ENCODE measurements at regions not wholly inside any gene's neighbourhood (a gene's known extent, or its start where the extent isn't known, plus 50 kb on each side); places are given as distances from the start of the nearest gene placed in this dataset.

DNA sequence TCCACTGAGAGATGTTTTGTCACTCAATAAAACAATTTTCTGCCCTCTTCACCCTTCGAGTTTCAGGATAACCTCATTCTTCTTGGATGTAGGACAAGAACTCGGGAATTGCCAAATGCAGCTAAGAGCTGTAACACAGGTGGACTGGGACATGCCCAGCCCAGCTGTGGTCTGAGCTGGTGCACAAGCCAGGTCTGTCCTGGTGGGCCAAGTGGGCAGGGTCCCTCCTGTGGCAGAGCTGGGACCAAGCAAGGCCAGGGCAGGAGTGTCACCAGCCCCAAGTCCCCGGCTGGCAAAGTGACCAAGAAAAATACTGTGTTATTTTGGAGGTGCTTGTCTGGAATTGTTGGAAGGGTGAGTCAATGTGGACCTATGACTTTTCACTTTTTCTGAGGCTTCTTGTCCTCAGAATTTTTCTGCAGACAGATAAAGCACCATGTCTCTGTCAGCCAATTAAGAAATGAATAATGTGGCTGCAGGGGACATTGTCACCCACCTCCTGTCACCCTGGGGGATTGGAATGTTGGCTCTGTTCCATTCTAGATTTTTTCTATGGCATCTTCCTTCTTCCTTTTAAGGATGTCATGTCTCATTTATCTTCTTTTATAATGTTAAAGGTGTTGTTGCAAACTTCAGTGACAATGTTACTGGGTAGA is 645.2 kb upstream of the EPHA6 start:
- DNase-seq (ENCODE audit: low spot score): no peak

DNA sequence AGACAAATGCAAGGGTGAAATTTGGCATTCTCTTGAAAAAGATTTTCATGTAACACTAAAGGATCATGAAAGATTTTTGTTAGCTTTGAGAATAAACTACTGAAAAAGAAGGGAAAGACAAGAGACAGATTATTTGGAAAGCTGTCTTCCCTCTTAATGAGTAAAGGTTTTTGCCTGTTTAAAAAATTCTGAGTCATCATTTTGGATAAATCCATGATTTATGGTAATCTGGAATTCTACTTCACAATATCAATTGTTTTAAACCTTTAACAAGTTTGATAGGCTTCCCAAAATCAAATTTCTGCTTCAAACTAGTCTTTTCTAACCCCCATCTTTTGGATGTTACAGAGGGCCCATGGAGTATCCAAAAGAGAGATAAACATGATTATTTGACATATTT is 641.5 kb upstream of the EPHA6 start:
- no peak for DNase-seq (ENCODE audit: low spot score)

DNA sequence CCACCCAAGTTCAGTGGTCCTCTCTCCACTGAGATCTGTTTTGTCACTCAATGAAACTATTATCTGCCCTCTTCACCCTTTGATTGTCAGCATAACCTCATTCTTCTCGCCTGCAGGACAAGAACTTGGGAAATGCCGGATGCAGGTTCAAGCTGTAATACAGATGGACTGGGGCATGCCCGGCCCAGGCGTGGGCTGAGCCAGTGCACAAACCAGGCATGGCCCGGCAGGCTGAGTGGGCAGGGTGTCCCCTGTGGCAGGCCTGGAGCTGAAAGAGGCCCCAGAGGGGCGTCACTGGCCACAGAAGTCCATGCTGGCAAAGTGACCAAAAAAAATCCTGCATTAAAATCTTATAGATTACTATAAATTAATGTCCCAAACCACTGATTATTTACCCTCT is 638.9 kb upstream of the EPHA6 start:
- no peak for DNase-seq (ENCODE audit: low spot score)

DNA sequence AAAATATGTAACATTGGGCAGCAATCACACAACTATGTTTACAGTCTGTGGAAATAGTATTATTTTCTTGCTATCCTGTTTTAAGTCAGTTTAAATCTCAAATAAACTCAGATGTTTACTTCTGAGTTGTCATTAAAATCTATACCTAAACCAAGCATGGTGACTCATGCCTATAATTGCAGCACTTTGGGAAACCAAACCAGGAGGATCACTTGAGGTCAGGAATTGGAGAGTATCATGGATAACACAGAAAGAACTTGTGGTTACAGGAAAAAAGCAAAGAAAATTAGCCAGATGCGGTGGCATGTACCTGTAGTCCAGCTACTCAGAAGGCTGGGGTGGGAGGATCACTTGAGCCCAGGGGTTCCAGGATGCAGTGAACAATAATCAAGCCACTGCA is 631.6 kb upstream of the EPHA6 start:
- DNase-seq (ENCODE audit: low spot score): no peak

DNA sequence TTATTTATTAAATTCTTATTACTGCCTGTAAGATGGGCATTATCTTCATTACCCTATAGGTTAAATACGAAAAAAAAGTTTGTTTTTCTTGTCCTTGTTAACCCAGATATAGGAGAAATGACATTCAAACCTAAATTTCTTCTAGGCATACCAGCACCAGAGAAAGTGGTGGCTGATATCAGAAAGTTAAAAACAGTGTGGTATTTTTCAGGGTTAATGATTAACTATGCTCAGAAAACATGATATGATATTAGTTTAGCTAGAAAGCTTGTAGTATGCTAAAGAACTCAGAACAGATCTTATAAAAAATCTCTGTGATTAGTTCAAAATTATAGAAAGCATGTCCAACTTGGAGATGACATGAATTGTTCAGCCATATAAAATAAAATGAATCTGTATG is 630.5 kb upstream of the EPHA6 start:
- no peak for DNase-seq (ENCODE audit: low spot score)

DNA sequence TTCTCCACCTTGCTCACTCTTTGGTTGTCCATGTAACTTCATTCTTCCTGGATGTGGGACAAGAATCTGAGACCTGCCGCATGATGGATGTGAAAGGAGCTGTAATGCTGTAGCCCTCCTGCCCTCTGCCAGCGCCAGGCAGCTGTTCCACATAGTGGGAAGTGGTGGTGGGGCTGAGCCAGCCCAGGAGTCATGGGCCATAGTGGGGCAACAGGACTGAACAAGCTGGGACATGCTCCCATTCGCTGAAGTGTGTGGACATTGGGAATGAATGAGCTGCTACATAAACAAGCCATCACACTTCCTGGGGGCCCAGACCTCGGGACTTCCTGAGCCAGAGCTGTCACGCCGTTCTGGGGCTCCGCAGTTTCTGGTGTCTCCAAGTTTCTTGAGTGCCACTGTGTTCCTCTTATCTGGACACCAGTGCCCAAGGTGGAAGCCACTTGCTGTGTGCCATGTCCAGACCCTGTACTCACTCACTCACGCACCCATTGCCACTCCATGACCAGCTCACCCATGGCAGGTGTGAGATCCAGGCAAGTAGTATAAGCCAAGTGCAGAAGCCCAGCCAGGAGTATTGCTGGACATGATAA is 624.3 kb upstream of the EPHA6 start:
- DNase-seq (ENCODE audit: low spot score): no peak

DNA sequence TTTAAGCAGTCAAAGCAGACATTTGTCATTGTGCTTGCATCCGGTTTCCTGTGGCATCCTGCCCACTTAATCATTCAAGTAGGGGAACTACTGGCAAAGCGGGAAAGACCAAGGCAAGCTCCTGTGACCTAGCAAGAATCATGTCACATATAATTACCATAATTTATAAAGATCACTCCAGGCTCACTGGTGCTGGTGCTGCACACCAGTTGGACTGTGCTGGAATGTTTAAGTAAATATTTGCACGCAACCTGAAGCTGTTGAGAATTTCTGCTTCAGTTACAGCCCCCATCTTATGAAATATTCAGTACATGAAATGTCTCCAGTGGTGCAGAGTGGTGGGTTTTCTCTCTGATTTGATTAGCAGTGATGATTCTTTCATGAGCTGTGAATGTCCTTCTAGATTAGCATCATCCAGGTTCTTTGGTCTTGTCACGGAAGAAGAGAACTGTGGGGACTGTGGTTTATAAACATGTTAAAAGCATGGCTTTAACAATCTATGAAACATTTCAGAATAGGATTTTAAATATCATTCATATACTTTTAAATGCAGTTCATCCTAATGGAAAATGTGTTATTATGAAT is 621.3 kb upstream of the EPHA6 start:
- DNase-seq (ENCODE audit: low spot score): no peak

DNA sequence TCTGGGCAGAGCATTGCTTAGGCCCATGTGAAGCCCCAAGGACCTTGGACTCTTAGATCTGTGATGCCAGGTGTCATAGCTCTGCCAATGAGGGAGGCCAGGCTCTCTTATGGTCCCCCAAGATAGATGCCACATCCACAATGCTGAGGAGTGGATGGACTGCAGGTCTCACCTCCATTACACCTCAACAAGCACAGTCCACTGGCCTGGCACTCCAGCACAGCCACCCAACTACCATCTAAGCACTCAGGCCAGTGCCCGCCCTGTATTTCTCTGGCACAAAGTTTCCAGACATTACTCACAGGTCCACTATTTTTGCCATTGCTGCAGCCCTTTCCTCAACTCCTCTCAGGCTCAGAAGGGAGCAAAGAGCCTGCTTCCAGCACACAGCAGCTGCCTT is 613.5 kb upstream of the EPHA6 start:
- DNase-seq (ENCODE audit: low spot score): no peak

DNA sequence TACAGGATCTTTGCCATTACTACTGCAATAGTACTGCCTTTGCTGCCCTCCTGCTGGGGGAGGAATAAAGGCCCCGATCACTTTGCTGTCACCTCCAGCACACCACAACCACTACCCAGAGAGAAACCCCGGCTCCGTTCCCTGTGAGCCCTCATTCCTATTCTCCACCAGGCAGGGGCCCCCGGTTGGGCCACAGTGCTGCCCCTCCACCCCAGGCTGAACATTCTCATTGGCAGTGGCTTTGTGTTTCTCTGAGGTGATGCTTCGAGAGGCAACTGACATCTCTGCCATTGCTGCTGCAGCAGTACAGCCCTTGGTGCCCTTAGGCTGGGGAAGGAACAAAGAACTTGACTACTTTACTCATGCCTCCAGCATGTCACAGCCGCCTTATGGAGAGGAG is 612.9 kb upstream of the EPHA6 start:
- no peak for DNase-seq (ENCODE audit: low spot score)

DNA sequence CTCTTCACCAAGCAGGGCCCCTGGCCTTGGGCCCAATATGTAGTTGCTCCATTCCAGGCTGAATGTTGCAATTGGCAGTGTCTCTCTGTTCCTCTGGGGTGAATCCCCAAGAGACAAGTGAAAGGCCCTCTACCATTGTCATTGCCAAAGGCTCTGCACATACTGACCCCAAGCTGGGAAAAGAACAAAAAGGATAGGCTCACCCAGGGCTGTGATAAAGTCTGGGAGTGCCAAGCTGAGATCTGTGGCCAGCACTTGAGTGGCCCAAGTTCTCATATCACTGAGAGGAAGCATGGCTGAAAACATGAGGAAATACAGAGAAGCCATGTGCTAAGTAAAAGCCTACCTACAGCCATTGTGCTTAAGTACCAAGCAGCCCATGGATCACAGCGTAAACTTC is 612.2 kb upstream of the EPHA6 start:
- DNase-seq (ENCODE audit: low spot score): no peak

DNA sequence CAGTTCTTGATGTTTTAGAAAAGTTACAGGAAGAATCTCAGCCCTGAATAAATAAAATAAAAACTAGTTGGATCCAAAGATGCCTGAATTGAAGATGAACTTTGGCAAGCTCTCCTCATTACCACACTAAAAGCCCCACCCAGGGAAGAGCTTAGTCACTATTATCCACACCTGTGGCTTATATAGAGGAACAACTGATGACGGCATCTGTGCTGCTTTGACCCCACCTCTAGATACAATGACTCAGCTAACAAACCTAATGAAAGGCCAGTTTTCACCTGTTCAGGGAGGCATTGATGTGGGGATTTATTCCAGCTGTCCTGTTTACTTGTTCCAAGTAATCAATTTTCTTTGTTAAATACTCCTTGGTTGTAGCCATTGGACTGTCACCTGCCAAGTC is 604.7 kb upstream of the EPHA6 start:
- no peak for DNase-seq (ENCODE audit: low spot score)

DNA sequence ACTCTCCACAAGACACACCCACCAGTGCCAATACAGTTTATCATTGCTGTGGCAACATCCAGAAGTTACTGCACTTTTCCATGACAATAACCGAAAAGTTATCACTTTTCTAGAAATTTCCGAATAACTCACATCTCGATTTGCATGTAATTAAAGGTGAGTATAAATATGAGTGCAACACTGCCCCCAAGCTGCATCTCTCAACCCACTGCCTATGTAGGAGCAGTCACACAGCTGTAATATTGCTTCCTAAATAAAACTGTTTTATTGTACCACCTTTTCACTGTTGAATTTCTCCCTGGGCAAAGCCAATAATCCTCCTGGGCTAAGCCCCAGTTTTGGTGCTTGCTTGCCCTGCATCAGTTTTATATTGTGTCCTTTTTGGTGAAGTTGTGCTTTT is 601.0 kb upstream of the EPHA6 start:
- no peak for DNase-seq (ENCODE audit: low spot score)

DNA sequence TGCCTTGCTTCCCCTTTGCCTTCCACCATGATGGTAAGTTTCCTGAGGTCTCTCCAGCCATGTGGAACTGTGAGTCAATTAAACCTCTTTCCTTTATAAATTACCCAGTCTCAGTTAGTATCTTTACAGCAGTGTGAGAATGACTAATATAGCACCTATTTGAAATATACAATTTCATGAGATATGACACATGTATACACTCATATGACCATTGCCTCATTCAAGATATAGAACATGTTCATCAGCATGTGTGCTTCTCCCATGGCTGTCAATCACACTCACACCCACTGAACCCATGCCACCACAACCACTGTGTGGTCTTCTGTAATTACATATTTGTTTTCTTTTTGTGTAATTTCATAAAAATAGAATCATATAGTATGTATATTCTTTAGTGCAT is 599.5 kb upstream of the EPHA6 start:
- no peak for DNase-seq (ENCODE audit: low spot score)

DNA sequence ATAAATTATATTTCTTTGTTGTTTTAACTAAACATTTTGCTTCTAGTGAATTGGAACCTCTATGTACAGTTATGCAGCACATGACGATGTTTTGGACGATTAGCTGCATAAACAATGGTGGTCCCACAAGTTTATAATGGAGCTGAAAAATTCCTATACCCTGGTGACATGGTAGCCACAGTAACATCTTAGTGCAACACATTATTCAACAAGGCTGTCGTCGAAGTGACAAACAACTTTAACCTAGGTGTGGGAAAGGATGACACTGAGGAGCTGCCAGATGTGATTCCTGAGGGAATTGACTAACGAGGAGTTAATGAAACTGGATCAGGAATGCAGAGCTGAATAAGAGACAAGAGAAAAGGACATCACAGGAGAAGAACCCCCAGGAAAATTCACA is 588.9 kb upstream of the EPHA6 start:
- no peak for DNase-seq (ENCODE audit: low spot score)

DNA sequence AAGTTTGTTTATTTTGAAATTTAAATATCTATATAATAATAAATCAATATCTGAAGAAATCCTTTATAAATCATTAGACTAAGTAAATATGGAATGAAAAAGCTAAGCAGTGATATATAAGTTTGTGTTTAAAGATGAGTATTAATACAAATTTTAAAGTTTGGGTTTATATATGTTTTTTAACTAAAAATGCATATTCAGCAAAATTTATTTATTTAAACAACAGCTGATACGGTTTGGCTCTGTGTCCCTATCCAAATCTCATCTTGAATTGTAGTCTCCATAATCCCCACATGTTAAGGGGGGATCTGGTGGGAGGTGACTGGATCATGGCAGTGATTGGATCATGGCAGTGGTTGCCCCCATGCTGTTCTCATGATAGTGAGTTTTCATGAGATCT is 580.7 kb upstream of the EPHA6 start:
- no peak for DNase-seq (ENCODE audit: low spot score)

DNA sequence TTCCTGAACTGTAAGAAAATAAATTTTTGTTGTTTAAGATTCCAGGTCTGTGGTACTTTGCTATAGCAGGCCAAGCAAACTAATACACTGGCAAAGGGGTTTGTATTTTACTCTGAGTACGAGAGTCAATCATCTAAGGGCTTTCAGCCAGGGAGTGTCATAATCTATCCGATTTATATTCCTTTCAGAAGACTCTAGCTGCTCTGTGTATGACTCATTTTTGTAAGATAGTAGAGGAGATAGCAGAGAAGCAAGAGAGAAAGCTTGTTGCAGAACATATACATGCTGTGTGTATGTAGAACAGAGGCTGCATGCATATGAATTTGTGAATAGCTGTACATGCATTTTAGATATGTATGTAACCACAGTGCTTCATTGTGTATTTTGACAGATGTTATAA is 577.9 kb upstream of the EPHA6 start:
- DNase-seq (ENCODE audit: low spot score): no peak

DNA sequence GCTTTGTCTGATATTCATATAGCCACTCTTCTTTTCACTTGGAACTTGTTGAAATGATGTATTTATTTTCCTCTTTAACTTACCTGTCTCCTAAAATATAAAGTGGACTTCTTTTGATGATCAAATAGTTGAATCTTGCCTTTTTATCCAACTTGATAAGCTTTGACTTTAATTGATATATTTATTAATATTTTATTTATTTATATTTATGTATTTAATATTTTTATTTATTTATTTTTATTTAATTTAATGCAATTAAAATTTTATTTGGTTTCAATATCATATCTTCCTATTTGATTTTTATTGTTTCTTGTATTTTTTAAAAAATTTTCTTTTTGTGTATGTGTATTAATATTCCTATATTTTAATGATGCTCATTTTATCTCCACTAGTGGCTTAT is 555.1 kb upstream of the EPHA6 start:
- DNase-seq (ENCODE audit: low spot score): no peak

DNA sequence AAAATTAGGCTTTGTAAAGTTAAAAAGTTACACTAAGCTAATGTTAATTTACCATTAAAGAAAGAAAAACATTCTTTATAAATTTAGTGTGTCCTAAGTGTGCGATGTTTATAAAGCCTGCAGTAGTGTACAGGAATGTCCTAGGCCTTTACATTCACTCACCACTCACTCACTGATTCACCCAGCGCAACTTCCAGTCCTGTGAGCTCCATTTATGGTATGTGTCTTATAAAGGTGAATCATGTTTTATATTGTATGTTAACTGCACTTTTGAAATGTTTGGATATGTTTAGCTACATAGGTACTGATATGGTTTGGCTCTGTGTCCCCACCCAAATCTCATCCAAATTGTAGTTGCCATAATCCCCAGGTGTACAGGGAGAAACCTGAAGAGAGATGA is 549.7 kb upstream of the EPHA6 start:
- no peak for DNase-seq (ENCODE audit: low spot score)

DNA sequence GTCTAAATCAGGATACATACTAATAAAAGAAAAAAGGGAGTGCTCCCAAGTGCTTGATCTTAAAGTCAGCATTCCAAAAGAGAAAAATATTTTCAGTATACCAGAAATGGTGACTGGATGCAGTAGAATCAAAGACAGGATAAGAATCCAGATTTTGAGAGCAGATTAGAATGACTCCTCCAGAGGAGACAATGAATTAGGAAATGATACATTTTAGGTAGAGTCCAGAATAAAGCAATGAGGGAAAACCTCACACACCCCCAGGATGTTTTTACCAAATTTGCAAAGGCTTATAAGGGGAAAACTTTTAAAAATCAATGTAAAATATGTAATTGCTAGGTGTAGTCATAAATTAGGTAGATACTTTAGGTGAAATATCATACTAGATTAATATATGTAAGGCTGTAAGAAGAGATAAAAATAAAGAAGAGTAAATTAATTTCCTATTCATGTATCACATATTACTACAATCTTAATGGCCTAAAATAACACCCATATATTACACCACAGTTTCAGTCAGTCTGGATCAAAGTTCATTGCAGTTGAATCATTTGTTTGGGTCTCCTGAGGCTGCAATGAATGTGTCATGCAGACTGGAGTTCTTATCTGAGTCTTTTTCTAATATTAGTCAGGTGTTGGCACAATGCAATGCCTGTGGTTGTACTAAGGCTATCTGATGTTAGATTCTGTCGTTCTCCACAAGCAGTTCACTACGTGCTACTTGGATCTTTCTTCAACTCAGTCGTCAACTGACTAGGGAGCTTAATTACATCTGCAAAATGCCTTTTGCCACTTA is 547.8 kb upstream of the EPHA6 start:
- DNase-seq (ENCODE audit: low spot score): no peak

DNA sequence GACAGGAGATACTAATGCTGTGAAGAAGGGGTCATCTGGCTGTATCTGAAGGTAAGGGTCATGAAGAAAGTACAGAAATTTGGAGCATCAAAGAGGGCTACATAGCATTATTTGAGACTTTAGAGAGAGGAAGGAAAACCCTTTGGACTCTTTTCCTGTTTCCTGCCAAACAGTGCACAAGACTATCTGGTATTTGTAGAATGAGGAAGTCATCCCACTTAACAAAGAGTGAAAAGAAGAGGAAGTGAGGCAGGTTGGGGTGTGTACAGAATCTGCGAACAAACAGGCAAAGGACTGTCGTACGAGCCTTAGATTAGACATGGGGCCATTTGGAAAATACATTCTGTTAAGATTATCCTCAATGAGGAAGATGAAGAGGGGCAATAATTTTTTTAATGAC is 546.8 kb upstream of the EPHA6 start:
- DNase-seq (ENCODE audit: low spot score): no peak

DNA sequence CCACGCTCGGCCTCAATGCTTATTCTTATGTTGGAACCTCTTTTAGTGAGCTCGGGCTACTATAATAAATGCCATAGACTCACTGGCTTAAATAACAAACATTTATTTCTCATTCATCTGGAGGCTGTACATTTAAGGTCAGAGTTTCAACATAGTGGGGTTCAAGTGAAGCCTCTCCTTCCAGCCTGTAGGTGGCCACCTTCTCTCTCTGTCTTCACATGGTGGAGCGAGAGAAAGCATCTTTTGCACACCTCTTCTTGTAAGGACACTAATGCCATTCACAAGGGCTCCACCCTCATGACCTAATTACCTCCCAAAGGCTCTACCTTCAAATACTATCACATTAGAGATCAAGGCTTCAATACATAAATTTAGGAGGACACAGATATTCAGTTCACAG is 520.3 kb upstream of the EPHA6 start:
- no peak for DNase-seq (ENCODE audit: low spot score)

DNA sequence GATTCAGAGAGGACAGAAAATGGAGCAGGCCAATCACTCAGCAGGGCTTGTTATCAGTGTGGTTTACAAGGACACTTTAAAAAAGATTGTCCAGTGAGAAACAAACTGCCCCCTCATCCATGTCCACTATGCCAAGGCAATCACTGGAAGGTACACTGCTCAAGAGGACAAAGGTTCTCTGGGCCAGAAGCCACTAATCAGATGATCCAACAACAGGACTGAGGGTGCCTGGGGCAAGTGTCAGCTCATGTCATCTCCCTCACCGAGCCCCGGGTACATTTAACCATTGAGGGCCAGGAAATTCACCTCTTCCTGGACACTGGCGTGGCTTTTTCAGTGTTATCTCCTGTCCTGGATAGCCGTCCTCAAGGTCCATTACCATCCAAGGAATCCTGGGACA is 513.7 kb upstream of the EPHA6 start:
- DNase-seq (ENCODE audit: low spot score): no peak

DNA sequence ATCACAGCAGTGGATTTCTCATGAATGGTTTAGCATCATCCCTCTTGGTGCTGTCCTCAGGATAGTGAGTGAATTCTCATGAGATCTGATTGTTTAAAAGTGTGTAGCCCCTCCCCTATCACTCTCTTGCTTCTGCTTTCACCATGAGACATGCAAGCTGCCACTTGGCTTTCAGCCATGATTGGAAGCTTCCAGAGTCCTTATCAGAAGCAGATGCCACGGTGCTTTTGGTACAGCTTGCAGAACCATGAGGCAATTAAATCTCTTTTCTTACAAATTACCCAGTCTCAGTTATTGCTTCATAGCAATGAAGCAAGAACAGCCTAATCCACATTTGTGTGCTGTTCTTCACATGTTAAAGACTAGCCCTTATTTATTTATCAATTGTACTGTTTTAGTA is 495.2 kb upstream of the EPHA6 start:
- peak; percentile 48 for DNase-seq (ENCODE audit: low spot score)

All from D341Med (cell line).